H1 (cell line): ENCODE measurements at regions not wholly inside any gene's neighbourhood (a gene's known extent, or its start where the extent isn't known, plus 50 kb on each side); places are given as distances from the start of the nearest gene placed in this dataset.

ENCODE experiments used
- HDAC6 ChIP-seq: IDR thresholded peaks from one replicate; pipeline ENCODE4 v1.7.1; 2012; ENCODE audit warnings: low read depth, mild to moderate bottlenecking, inconsistent platforms, low read length, moderate library complexity
- RBBP5 ChIP-seq: IDR thresholded peaks from 2 replicates; pipeline ENCODE4 v1.7.1; 2012; ENCODE audit warnings: low read depth, mild to moderate bottlenecking, inconsistent platforms, low read length, moderate library complexity, borderline replicate concordance
- SRF ChIP-seq: IDR thresholded peaks from 2 replicates; pipeline ENCODE4 v1.6.1; 2011; ENCODE audit warnings: mild to moderate bottlenecking, low read depth, low read length, moderate library complexity

DNA sequence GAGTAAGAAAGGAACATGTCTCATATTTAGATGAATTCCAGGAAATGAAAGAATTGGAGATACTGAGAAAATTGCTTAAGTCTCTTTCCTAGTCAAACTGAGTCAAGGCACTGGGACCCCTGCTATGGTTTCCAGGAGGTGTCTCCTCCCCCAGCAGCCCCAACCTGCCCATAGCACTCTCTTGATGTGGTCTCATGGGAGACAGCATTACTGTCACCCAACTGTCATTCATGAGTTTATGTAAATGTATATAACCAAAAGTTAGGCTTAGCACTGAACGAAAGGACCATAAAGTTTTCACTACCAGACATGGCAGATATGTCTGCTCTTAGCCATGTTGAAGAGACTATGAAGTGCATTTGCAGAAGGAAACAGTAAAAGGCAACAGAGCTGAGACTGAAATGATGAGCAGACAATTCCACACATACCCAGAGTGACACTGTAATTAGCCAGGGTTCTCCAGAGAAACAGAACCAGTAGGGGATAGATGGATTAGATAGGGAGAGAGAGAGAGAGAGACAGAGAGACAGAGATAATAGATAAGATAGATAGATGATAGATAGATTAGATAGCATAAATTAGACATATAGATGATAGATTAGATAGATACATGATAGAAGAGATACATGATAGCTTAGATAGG lies 328.1 kb downstream of the BRD1 start:
- TF ChIP-seq SRF: no peak
- no peak for TF ChIP-seq RBBP5
- no peak for TF ChIP-seq HDAC6
